Hepatocyte (in vitro differentiated cells): ENCODE measurements at regions not wholly inside any gene's neighbourhood (a gene's known extent, or its start where the extent isn't known, plus 50 kb on each side); places are given as distances from the start of the nearest gene placed in this dataset.

Experiments used
- EZH2phosphoT487 ChIP-seq: fragments of 200-600 bp; sonication (generic); IDR thresholded peaks from one replicate; pipeline ENCODE4 v1.6.1; 2018; ENCODE audit warnings: antibody characterized with exemption, mild to moderate bottlenecking, low read depth, moderate library complexity; ENCODE audit not compliant: unreplicated experiment, severe bottlenecking
- TF ChIP-seq, protein P1 (sequence below): fragments of 200-600 bp; sonication (generic); IDR thresholded peaks from 2 replicates; pipeline ENCODE4 v1.5.1; 2016; ENCODE audit warnings: antibody characterized with exemption, mild to moderate bottlenecking; ENCODE audit not compliant: poor library complexity

DNA sequence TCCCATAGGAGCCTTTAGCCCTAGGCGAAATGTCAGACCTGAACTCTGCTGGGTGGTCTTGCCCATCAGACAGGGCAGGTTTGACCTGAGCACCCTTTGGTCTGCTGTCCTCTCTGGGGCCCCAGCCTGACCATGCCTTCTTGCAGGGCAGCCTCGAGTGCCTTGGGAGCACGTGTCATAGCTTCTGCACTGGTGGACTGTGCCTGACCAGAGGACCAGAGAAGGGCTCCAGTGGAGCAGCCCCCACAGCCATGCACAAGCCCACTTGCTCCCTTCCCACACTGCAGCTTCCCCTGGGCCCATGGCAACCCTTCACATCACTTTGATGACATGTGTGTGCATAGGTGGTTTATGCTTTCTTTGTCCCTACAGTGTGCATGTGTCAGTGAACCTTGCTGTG, 394.0 kb downstream of the TEX13C start:
- TF ChIP-seq, protein P1, sequence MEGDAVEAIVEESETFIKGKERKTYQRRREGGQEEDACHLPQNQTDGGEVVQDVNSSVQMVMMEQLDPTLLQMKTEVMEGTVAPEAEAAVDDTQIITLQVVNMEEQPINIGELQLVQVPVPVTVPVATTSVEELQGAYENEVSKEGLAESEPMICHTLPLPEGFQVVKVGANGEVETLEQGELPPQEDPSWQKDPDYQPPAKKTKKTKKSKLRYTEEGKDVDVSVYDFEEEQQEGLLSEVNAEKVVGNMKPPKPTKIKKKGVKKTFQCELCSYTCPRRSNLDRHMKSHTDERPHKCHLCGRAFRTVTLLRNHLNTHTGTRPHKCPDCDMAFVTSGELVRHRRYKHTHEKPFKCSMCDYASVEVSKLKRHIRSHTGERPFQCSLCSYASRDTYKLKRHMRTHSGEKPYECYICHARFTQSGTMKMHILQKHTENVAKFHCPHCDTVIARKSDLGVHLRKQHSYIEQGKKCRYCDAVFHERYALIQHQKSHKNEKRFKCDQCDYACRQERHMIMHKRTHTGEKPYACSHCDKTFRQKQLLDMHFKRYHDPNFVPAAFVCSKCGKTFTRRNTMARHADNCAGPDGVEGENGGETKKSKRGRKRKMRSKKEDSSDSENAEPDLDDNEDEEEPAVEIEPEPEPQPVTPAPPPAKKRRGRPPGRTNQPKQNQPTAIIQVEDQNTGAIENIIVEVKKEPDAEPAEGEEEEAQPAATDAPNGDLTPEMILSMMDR: no peak
- TF ChIP-seq EZH2phosphoT487: no peak
